OCI-LY1 (cell line): ENCODE measurements at regions not wholly inside any gene's neighbourhood (a gene's known extent, or its start where the extent isn't known, plus 50 kb on each side); places are given as distances from the start of the nearest gene placed in this dataset.

ENCODE experiments used
- H2AFZ ChIP-seq: fragments of 200-600 bp; sonication (generic), shearing (Covaris generic); 2 replicates; pipeline ENCODE4 v1.6.0; 2014; ENCODE audit warnings: antibody characterized with exemption, mild to moderate bottlenecking, low read length
- H3F3A ChIP-seq: fragments of 200-600 bp; sonication (generic), shearing (Covaris generic); 2 replicates; pipeline ENCODE4 v1.6.0; 2014; ENCODE audit warnings: mild to moderate bottlenecking, antibody characterized with exemption, low read length, moderate library complexity; ENCODE audit not compliant: insufficient read depth
- H3K27ac ChIP-seq: fragments of 200-600 bp; sonication (generic); 2 replicates; pipeline ENCODE4 v1.5.1; 2014; ENCODE audit warnings: low read length, mixed run types, mild to moderate bottlenecking, low read depth; ENCODE audit not compliant: poor library complexity, severe bottlenecking
- H3K27me3 ChIP-seq: fragments of 200-600 bp; sonication (generic); 2 replicates; pipeline ENCODE4 v1.6.0; 2014; ENCODE audit warnings: antibody characterized with exemption, mild to moderate bottlenecking, low read length, moderate library complexity; ENCODE audit not compliant: insufficient read depth
- H3K36me3 ChIP-seq: fragments of 200-600 bp; sonication (generic); 2 replicates; pipeline ENCODE4 v1.6.1; 2014; ENCODE audit warnings: mild to moderate bottlenecking, antibody characterized with exemption, low read length, moderate library complexity, mixed read lengths; ENCODE audit not compliant: insufficient read depth
- H3K4me1 ChIP-seq: fragments of 200-600 bp; sonication (generic); 2 replicates; pipeline ENCODE4 v1.5.1; 2014; ENCODE audit warnings: mild to moderate bottlenecking, low read length, moderate library complexity; ENCODE audit not compliant: insufficient read depth, severe bottlenecking
- H3K4me2 ChIP-seq: fragments of 200-600 bp; sonication (generic), shearing (Covaris generic); 2 replicates; pipeline ENCODE4 v1.6.1; 2014; ENCODE audit warnings: low read length
- H3K4me3 ChIP-seq: fragments of 200-600 bp; sonication (generic); 2 replicates; pipeline ENCODE4 v1.5.1; 2014; ENCODE audit warnings: low read length, low read depth, mild to moderate bottlenecking, mixed read lengths; ENCODE audit not compliant: poor library complexity, severe bottlenecking
- H3K79me2 ChIP-seq: fragments of 200-600 bp; shearing (Covaris generic); 2 replicates; pipeline ENCODE4 v1.6.1; 2016; ENCODE audit warnings: mixed run types, low read length, mixed read lengths; ENCODE audit not compliant: insufficient read depth
- H3K9ac ChIP-seq: fragments of 200-600 bp; sonication (generic), shearing (Covaris generic); 2 replicates; pipeline ENCODE4 v1.6.1; 2014; ENCODE audit warnings: mild to moderate bottlenecking, low read length, mixed read lengths
- H3K9me2 ChIP-seq: fragments of 200-600 bp; sonication (generic), shearing (Covaris generic); 2 replicates; pipeline ENCODE4 v1.6.1; 2014; ENCODE audit warnings: low read depth, mild to moderate bottlenecking, low read length, mixed read lengths
- H3K9me3 ChIP-seq: fragments of 200-600 bp; shearing (Covaris generic); 2 replicates; pipeline ENCODE4 v1.6.1; 2014; ENCODE audit warnings: low read length, mixed read lengths
- H4K20me1 ChIP-seq: fragments of 200-600 bp; sonication (generic), shearing (Covaris generic); 2 replicates; pipeline ENCODE4 v1.6.0; 2016; ENCODE audit warnings: mild to moderate bottlenecking, low read length; ENCODE audit not compliant: insufficient read depth
- EZH2 ChIP-seq: fragments of 200-600 bp; sonication (generic), shearing (Covaris generic); IDR thresholded peaks from 2 replicates; pipeline ENCODE4 v1.8.0; 2017; ENCODE audit warnings: borderline replicate concordance, mixed run types, mild to moderate bottlenecking, antibody characterized with exemption, low read length, moderate library complexity, mixed read lengths
- TF ChIP-seq, protein P1 (sequence below): fragments of 200-600 bp; sonication (generic), shearing (Covaris generic); IDR thresholded peaks from 2 replicates; pipeline ENCODE4 v1.5.1; 2017; ENCODE audit warnings: mild to moderate bottlenecking, antibody characterized with exemption, low read length, moderate library complexity, mixed read lengths

DNA sequence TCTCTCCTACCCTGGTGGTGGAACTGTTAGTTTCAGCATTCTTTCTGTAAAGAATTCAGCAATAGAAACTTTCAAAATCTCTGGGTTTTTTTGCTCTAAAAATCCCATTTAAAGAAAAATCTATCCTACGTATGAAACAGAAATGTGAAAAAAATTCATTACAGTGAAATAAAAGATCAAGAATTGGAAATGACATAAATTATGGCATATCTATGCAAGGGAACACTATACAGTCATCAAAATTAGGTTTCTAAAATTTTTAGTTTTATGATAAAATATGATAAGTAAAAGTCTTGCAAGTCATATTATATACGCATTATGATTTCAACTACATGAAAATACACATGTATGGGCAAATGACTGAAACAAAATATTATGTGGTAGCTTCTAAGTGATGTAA is 342.6 kb downstream of the CETN3 start:
- H4K20me1 ChIP-seq, result no peaks in the 10 kb centered on the region
- no peaks in the 10 kb centered on the region for H3F3A ChIP-seq
- H3K4me2 ChIP-seq, result no peak overlapping the region
- no peaks in the 10 kb centered on the region for H3K79me2 ChIP-seq
- no peak overlapping the region for H3K9ac ChIP-seq
- no peaks in the 10 kb centered on the region for H3K36me3 ChIP-seq
- no peaks in the 10 kb centered on the region for H3K9me3 ChIP-seq
- H3K9me2 ChIP-seq, result no peaks in the 10 kb centered on the region
- no peak overlapping the region for H2AFZ ChIP-seq
- no peaks in the 10 kb centered on the region for H3K27me3 ChIP-seq
- no peak for TF ChIP-seq EZH2
- TF ChIP-seq, protein P1, sequence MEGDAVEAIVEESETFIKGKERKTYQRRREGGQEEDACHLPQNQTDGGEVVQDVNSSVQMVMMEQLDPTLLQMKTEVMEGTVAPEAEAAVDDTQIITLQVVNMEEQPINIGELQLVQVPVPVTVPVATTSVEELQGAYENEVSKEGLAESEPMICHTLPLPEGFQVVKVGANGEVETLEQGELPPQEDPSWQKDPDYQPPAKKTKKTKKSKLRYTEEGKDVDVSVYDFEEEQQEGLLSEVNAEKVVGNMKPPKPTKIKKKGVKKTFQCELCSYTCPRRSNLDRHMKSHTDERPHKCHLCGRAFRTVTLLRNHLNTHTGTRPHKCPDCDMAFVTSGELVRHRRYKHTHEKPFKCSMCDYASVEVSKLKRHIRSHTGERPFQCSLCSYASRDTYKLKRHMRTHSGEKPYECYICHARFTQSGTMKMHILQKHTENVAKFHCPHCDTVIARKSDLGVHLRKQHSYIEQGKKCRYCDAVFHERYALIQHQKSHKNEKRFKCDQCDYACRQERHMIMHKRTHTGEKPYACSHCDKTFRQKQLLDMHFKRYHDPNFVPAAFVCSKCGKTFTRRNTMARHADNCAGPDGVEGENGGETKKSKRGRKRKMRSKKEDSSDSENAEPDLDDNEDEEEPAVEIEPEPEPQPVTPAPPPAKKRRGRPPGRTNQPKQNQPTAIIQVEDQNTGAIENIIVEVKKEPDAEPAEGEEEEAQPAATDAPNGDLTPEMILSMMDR, result no peak
- H3K27ac ChIP-seq, result no peak overlapping the region
- no peaks in the 10 kb centered on the region for H3K4me1 ChIP-seq
- H3K4me3 ChIP-seq, result no peak overlapping the region

DNA sequence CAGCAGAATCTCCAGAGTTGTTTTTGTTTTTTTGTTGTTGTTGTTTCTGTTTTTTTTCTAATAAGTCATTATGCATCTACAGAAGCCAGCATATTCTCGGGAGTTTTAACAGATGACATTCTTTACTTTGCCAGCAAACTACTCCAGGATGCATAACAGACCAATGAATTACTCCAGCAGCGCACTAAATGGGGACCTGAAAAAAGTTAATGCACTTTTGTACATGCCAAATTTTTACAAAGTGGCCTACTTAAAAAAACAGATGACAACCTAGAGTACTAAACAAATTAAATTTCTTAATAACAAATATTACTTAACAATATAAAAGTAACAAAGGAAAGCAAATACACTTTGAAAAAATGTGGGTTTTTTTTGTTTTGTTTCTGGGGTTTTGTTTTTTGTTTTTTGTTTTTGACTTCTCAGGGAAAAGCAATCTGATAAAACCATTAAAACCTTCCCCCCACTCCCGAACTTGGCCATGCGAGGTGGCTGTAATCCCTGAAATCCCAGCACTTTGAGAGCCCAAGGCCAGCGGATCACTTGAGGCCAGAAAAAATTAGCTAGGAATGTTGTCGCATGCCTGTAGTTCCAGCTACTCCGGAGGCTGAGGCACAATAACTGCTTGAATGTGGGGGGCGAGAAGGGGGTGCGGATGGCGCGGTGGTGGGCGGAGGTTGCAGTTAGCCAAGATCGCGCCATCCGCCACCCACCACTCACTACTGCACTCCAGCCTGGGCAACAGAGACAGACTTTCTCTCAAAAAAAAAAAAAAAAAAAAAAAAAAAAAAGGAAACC is 352.4 kb downstream of the CETN3 start:
- H3K9ac ChIP-seq, result no peak overlapping the region
- H4K20me1 ChIP-seq, result no peaks in the 10 kb centered on the region
- H3K79me2 ChIP-seq, result no peaks in the 10 kb centered on the region
- no peak overlapping the region for H3K4me2 ChIP-seq
- H3K36me3 ChIP-seq, result no peaks in the 10 kb centered on the region
- H2AFZ ChIP-seq, result no peak overlapping the region
- TF ChIP-seq EZH2, result no peak
- H3K4me1 ChIP-seq, result no peaks in the 10 kb centered on the region
- H3K27ac ChIP-seq, result no peak overlapping the region
- no peak overlapping the region for H3K4me3 ChIP-seq
- H3K27me3 ChIP-seq, result no peaks in the 10 kb centered on the region
- H3K9me3 ChIP-seq, result no peaks in the 10 kb centered on the region
- H3F3A ChIP-seq, result no peaks in the 10 kb centered on the region
- H3K9me2 ChIP-seq, result no peaks in the 10 kb centered on the region

DNA sequence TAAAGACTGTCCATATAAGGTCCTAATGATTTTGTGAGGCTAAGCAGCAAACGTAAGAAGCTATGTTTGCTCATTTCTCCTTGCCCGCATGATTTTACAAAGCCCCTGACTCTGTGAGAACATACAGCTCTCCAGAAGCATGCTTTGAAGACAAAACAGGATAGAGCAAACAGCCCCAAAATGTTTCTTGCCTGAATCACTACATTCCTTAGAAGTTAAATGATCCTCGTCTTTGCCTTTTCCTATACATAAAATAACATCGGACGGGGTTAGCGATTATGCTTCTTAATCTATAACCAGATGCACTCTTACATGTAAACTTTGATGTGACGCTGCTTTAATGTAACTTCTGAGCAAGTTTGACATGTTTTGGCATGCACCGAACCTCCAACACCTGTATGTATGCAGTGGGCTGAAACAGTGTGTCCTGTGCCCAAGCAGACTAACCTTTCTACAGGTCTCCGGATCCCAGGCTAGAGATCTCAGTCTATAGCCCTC is 353.7 kb downstream of the CETN3 start:
- no peak overlapping the region for H3K4me2 ChIP-seq

DNA sequence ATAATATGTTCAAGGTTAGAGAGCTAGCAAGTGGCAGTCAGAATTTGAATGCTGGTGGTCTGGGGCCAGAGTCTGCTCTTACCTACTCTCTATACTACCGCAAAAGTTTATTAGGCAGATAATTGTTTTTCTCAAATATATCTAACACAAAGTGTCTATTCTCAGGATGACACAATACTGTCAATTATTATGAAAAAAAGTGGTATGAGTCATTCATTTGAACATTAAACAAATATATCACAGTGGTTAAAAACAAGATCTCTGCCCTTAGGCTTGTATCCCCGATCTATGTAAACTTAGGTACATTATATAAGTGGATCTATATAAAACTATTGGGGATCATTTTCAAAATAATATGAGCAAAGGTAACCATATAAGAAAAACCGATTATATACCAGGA is 354.9 kb downstream of the CETN3 start:
- H3K79me2 ChIP-seq, result no peaks in the 10 kb centered on the region
- H3F3A ChIP-seq, result no peaks in the 10 kb centered on the region
- TF ChIP-seq, protein P1, result no peak
- no peak for TF ChIP-seq EZH2
- H3K36me3 ChIP-seq, result no peaks in the 10 kb centered on the region
- no peak overlapping the region for H3K4me2 ChIP-seq
- no peak overlapping the region for H3K27ac ChIP-seq
- H2AFZ ChIP-seq, result no peak overlapping the region
- H3K9me2 ChIP-seq, result no peaks in the 10 kb centered on the region
- H3K9ac ChIP-seq, result no peak overlapping the region
- no peaks in the 10 kb centered on the region for H3K27me3 ChIP-seq
- H4K20me1 ChIP-seq, result no peaks in the 10 kb centered on the region
- no peak overlapping the region for H3K4me3 ChIP-seq
- no peaks in the 10 kb centered on the region for H3K9me3 ChIP-seq
- no peaks in the 10 kb centered on the region for H3K4me1 ChIP-seq

More for the DNA sequence above, 353.7 kb downstream of the CETN3 start:
- no peak overlapping the region for H3K4me3 ChIP-seq
- no peak overlapping the region for H2AFZ ChIP-seq
- no peak for TF ChIP-seq EZH2
- no peak overlapping the region for H3K9ac ChIP-seq
- no peaks in the 10 kb centered on the region for H3K79me2 ChIP-seq
- H3K9me2 ChIP-seq, result no peaks in the 10 kb centered on the region
- no peaks in the 10 kb centered on the region for H3K36me3 ChIP-seq
- no peaks in the 10 kb centered on the region for H3F3A ChIP-seq
- H3K27ac ChIP-seq, result no peak overlapping the region
- H4K20me1 ChIP-seq, result no peaks in the 10 kb centered on the region
- no peaks in the 10 kb centered on the region for H3K27me3 ChIP-seq
- no peaks in the 10 kb centered on the region for H3K4me1 ChIP-seq
- H3K9me3 ChIP-seq, result no peaks in the 10 kb centered on the region
